B cell (primary cell): ENCODE measurements at regions not wholly inside any gene's neighbourhood (a gene's known extent, or its start where the extent isn't known, plus 50 kb on each side); places are given as distances from the start of the nearest gene placed in this dataset.
"Not testable (repeated sequence)": the region's sequence is repeated elsewhere in the genome, so short reads cannot be mapped to it uniquely, and the experiment has no call there.

Experiments
- CTCF ChIP-seq: fragments of 200-600 bp; IDR thresholded peaks from one replicate; pipeline ENCODE4 v1.8.0; 2022; ENCODE audit warnings: antibody characterized with exemption, mild to moderate bottlenecking
- EZH2 ChIP-seq: IDR thresholded peaks from 2 replicates; pipeline ENCODE4 v1.6.1; 2012; ENCODE audit warnings: borderline replicate concordance, low read depth, mild to moderate bottlenecking, moderate library complexity, low read length; ENCODE audit not compliant: insufficient read depth, poor library complexity, severe bottlenecking

- TF ChIP-seq CTCF, EZH2: not testable (repeated sequence)
Observed at GRCh38 chr6:6990059-6990458, 117.7 kb upstream of the RREB1 start.
